Activated CD4-positive, alpha-beta T cell treated with anti-CD3 and anti-CD28 coated beads, Interleukin-2, Interleukin-6, amounts not matched to agents 100 ng/mL and 50 ng/mL, durations not matched to agents 16 hours and 8 hours (primary cell): ENCODE measurements at regions not wholly inside any gene's neighbourhood (a gene's known extent, or its start where the extent isn't known, plus 50 kb on each side); places are given as distances from the start of the nearest gene placed in this dataset.
A peak's percentile ranks its signal among the peaks of the same experiment; 100 is the strongest.
"Not testable (repeated sequence)": the region's sequence is repeated elsewhere in the genome, so short reads cannot be mapped to it uniquely, and the experiment has no call there.

ENCODE experiments used
- DNase-seq: peaks from one replicate; pipeline ENCODE4 v3.0.0-alpha.2; 2020

DNA sequence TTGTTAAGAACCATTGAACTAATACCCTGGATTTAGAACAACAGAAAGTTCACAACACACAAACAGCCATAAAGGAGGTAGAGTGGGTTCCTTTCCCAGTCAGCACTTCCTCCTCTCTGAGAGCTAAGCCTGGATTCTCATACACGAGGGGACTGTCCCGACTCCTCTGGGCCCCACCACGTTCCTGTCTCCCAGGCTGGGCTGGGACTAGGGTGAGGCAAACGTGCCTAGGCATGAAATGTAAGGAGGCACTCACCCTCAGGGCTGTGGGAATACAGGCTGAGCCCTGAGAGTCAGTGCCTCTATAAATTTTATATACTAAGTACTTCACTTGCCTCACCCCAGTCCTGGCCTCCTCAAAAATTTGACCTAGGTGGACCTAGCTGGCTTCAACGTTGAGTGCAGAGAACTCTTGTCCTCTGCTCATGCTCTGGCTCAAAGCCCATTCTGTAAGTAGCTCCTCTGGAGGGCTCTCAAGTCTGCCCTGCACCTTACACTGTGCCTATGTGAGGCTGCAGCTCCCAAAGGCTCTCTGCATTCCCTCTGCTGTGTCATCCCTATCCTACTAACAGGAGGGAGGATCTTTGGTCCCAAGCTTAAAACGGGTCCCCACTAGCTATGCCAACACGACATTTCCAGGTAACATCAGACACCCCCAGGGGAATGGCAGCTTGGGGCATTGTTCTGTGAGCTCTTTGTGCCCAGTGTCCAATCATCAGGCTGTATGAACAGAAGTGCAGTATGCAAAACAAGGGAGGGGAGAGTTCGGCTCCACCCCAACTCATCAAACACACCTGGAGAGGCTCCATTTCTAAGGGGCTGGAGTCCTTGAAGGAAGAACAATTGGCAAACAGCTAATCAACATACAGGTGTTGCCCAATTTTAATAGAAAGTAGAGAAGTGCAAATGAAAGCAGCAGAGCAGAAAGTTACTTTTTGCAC, 233.2 kb downstream of the RPLP1 start:
- DNase-seq: no peak

DNA sequence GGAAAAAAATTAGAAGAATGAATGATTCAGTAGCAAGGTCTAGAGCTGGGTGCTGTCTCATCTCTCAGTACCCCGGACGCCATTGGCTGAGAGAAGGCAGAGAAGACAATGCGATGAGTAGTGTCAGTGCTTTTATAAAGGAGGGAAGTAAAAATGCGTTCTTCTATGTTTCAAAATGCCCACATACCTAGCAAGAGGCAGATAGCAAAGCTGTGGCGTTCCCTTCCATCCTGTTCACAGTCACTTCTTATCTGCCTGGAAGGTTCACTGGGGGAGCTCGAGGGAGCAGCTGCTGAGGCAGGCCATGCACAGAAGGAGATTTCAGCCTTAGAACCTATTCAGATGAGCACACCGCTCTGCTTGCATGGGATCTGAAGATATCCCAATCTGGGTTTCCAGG, 234.0 kb downstream of the RPLP1 start:
- DNase-seq: no peak

DNA sequence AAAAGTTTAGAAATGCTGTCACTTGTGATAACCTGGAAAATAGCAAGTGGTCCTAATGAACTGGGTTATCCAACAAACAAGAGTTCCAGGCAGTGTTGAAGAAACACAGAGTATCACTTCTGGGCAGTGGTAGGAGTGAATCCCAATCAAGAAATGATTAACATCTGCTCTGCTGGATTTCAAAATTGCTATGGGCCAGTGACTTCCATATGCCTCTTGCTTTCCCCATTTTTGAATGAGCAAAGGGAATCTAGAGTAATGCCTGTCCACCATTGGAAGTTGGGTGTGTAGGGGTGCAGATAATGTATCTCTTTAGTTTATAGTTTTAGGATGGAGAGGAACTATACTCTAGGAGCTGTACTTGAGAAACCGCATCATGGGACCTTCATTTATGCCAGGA, 236.5 kb downstream of the RPLP1 start:
- DNase-seq: no peak

DNA sequence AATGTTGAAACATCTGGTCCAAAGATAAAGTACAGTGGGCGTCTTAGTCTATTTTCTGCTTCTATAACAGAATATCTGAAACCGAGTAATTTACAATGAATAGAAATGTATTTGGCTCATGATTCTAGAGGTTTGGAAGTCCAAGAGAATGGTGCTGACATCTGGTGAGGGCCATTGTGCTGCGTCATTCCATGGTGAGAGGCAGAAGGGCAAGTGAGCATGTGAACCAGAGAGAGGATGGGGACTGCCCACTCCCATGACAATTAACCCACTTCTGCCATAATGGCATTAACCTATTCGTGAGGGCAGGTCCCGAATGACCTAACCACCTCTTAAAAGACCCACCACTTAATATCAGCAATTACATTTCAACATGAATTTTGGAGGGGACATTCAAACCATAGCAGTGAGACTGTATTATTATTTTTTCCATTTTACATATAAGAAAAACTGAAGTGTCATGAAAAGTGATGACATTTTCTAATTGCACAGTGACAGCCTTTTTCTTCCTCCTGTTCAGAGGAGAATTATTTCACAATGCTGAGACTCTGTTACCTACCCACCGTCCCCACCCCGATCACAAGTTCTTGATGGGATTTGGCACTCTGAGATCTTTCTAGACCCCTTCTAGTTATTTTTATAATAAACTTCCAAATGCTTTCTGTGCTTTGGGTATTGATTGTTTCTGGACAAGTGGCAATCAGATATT, 238.8 kb downstream of the RPLP1 start:
- no peak for DNase-seq

DNA sequence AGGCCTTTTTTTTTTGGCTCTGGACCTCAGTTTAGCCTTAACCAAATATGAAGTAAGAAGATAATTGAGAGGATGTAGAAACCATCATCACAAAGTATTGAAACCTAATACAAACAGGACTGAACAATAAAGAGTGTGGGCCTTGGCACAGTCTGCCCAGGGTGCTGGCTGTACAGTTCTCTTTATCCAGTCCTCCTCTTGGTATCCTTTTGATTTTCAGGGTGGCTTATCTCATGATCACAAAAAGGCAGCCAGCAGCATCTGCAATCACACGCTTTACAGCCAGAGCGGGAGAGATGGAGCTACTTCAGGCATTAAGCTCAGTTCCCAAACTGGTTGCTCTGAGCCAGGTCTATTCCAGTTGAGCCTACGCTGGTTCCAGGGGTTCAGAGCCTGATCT, 239.7 kb downstream of the RPLP1 start:
- DNase-seq: no peak

DNA sequence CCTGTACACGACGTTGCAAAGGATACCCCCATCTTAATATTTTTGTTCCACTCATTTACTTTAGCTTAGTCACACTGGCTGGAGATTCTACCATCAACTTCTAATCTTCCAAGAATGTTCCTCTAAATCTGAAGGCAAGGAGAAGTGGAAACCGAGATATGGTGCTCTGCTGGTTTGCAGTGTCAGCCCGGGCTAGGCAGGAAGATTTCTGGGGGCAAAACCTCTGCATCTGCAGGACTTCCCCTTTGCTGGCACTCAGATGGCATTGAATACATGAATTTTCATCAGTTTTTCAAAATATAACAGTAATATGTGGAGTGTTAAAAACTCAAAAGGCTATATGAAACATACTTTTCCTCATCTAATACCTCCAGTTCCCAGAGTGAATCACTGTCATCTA, 240.4 kb downstream of the RPLP1 start:
- DNase-seq: no peak

DNA sequence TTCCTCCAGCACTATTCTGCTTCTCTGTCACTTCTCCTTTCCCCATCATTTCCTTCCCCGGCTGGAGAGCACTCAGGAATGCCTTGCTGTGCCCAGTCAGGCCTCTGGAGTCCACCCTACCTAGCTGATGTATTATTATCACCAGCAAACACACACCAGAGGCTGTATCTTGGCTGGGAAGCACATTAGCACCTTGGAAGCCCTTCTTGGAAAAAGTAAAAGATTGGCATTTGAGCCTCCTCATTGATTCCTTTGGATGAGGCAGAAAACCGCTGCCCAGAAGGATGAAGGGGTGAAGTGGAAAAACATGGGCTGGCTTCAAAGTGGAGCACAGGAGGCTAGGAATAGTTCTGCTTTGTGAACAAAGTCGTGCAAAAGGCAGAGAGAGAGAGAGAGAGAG, 244.3 kb downstream of the RPLP1 start:
- DNase-seq: no peak

DNA sequence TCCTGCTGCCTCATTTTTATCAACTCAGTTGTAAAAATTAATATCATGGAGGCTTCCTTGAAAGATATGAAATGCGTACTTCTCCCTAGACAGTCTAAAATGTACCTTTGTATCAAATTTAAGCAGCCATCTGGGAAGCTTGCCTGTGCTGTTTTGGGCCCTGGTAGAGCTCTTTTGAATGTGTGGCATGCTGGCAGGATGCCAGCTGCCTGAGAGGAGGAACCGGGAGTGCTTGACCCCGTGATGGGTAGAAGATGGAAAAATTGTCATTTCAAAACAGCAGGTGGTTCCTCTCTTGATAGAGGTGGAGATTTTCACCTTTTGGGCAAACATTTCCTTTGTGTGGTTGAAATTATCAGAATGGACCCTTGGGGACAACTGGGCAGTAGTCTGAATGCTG, 245.3 kb downstream of the RPLP1 start:
- DNase-seq: no peak

DNA sequence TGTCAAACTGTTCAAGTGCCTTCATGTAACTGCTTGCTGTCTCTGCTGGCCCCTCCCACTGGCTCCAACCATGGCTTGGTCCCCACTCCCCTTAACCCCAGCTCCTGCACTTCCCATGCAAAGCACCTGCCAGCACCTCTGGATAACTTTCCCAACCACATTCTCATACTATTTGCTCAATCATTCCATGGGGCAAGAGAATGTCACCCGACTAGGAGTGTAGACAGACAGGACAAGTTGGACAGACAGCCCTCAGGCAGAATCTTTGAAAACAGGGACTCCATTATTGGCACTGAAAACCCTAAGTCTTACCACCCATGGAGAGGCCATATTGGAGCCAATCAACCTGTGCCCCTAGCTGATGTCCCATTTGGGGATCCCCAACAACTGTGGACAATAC, 246.5 kb downstream of the RPLP1 start:
- no peak for DNase-seq

DNA sequence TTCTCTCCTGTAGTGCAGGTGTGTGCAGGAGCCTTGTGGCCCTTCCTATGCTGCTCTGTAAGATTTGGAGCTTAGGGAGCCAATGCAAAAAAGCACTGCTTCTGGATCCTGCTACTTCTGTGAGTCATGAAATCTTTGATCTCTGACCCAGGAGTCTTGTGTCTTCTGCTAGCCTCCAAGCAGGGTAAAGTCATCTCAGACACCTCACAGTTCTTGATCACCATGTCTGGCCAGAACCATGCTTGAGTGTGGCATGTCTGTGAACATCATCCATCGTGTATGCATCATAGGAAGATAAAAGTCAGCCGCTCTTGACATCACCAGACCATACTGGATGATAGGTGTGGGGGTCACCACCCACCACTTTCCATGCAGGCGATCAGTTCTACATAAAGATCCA, 247.8 kb downstream of the RPLP1 start:
- no peak for DNase-seq

DNA sequence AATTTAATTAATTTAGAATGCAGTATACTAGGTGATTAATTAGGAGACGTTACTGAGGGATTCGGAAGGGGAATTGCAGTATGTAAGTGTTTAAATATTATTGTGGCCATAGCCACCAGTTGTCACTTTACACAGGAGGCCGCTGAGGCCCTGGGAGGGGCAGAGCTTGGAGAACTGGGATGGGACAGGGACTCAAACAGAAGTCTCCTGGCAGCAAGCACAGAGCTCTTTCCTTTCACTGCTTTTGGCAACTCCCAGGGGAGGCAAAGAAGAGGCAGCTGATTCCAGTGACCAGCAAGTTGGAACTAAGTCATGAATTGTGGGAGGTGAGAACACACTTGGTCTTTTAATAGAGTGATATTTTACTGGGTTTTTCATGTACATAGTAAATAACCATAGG, 248.6 kb downstream of the RPLP1 start:
- no peak for DNase-seq

DNA sequence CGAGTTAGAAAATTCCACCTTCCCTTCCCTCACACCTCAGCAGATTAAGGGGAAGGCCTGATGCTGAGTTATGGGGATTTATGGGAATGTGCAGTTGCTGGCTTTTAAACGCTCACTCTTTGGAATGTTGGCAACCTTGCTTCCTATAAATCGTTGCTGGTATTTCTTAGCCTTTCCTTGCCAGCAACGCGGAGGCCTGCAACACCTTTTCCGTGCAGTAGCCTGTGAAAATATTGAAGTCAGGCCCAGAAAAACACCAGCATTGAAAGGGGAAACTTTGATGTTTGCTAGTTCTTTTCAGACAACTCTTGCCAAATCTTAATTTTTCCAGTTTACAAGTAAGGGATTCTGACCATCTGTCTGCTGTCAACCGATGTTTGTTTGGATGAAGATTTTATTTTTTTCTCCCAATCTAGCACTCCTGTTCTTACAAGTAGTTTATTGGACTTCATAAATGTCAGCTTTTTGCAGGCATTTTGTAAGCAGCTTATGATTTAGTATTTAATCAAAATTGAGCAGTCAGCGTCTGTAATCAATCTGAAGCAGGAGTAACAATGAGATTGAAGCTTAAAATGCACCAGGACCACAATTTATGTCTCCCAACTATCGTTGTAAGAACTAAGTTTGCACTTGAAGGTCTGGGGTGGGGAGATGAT, 251.0 kb downstream of the RPLP1 start:
- no peak for DNase-seq

DNA sequence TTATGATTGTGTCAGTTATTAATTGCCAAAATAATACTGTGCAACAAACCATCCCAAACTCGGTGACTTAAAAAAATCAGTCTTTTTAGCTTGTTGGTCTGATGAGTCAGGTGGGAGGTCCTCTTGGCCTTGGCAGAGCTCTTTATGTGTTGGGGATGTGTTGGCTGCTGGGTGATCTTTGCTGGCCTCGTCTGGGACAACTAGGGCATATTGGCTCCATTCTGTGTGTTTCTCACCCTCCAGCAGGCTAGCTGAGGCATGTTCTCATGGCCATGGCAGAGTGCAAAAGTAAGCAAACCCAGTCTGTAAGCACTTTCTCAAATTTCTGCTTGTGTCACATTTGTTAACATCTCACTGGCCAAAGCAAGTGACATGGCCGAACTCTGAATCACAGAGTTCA, 251.6 kb downstream of the RPLP1 start:
- no peak for DNase-seq

DNA sequence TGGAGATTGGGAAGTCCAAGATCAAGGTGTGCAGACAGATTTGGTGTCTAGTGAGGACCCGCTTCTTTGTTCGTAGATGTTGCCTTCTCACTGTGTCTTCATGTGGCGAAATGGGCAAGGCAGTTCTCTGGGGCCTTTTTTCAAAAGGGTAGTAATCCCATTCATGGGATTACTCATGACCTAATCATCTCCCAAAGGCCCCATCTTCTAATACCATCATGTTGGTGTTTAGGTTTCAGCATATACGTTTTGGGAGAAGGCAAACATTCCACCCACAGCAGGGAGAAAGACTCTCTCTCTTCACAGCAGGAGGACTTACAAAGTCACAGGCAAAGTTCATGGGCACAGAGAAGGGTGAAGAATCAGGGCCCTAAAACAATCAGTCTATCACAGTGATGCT, 252.1 kb downstream of the RPLP1 start:
- DNase-seq: no peak

DNA sequence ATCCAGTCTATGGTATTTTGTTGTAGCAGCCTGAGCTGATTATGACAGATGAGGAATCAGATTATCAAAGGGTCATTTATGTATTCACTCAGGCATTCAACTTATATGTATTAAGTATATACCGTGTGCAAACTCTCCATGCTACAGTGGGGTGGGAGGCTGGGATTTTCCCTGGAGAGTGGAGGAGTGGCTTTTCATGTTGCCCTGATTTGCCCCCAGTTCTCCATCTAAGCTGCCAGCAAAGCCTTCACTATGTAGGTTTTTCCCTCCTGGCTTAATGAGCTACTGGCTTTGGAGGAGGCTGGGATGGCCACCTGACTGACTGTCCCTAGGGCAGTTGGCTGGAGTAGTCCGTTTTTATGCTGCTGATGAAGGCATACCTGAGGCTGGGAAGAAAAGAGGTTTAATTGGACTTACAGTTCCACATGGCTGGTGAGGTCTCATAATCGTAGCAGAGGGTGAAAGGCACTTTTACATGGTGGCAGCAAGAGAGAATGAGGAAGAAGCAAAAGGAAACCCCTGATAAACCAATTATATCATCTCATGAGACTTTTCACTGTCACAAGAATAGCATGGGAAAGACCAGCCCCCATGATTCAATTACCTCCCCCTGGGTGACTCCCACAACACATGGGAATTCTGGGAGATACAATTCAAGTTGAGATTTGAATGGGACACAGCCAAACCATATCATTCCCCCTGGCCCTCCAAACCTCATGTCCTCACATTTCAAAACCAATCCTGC, 253.9 kb downstream of the RPLP1 start:
- no peak for DNase-seq

DNA sequence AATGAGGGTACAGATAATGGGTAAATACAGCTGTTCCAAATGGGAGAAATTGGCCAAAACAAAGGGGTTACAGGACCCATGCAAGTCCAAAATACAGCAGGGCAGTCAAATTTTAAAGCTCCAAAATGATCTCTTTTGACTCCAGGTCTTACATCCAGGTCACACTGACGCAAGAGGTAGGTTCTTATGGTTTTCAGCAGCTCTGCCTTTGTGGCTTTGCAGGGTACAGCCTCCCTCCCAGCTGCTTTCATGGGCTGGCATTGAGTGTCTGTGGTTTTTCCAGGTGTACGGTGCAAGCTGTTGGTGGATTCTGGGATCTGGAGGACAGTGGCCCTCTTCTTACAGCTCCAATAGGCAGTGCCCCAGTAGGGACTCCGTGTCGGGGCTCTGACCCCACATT, 254.6 kb downstream of the RPLP1 start:
- not testable (repeated sequence) for DNase-seq

DNA sequence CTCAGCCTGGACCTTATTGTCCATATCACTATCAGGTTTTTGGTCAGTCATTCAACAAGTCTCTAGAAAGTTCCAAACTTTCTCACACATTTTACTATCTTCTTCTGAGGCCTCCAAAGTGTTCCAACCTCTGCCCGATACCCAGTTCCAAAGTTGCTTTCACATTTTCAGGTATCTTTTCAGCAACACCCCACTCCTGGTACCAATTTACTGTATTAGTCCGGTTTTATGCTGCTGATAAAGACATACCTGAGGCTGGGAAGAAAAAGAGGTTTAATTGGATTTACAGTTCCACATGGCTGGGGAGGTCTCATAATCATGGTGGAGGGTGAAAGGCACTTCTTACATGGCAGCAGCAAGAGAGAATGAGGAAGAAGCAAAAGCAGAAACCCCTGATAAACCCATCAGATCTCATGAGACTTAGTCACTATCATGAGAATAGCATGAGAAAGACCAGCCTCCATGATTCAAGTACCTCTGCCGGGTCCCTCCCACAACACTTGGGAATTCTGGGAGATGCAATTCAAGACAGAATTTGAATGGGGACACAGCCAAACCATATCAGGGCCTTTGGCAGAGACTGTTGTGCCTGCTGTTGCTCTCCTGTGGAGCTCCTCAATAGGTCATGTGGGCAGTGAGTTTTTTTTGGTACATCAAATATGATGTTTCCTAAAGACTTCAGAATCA, 256.0 kb downstream of the RPLP1 start:
- not testable (repeated sequence) for DNase-seq

DNA sequence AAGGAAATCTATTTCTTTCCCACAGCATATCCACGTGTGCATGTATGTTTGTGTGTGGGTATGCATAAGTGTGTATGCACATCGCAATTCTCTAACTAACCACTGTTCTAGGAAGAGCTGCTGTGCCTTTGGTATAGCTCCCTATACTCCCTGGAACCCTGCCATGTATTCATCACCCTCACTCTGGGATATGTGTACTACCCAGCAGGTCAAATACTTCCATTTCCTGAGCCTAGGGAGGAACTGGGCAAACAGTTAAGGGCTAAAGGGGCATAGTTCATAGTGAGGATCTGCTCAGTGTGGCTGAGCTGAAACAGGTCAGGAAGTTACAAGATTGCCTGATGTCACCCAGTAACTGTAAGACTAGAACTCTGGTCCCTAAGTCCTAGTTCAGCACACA, 260.4 kb downstream of the RPLP1 start:
- DNase-seq: no peak

DNA sequence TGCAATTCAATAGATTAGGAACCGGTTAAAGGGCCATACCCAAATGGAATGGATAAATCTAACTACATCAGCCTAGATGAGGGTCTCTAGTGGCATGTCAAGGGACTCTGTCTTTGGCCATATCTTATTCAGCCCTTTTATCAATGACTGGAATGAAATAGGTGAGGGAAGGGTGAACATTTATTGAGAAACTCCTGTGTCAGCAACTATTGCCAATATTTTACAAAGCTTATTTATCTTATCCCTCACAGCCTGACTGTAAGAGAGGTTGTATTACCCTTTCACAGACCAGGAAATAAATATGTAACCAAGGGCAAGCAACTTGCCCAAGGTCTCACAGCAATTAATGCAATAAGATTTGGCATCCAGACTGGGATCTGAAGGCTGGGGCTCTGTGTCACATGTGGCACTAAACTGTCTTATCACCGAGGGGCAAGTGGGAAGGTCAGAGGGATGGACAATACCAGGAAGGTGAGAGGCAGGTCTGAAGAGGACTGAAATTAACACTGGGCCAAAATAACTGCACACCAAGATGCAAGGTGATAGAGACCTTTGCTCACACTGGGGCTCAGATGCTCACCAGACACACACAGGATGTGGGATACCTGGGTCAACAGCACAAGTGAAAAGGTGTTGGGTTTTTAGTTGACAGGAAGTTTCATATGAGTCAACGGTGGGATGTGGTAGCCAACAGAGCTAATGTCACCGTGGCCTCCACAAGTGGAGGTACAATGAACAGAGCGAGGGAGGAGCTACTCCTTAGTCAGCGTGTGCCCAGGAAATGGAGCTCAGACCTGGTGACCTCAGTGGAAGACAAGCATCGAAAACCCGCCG, 261.3 kb downstream of the RPLP1 start:
- peak; percentile 95 for DNase-seq

DNA sequence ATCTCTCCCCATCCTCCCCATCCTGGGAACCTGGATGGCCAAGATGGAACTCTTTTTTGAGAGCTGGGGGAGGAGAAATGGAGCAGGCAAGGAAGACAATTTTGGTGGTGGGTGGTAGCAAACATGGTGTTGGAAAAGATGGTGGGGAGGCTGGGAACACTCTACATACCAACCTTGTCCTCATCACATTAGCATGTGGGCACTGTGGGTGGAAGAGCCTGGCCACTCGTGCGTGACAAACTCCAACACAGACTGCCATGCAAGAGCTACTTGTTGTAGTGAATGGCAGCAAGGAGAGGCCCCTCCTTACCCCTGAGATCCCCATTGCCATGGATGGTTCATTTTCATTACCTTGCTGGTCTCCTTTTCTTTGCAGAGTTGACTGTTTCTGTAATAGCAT, 262.6 kb downstream of the RPLP1 start:
- no peak for DNase-seq

DNA sequence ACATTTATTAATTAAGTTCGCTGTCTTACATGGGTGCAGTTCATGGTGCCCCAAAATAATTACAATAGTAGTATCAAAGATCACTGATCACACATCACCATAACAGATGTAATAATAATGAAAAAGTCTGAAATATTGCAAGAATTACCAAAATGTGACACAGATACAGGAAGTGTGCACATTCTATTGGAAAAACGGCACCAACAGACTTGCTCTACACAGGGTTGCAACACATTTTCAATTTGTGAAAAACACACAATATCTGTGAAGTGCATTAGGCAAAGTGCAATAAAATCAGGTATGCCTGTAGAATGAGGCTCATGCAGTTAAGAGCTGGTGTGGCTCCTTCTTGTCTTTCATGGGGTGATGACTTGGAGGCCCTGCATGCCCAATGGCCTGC, 265.8 kb downstream of the RPLP1 start:
- DNase-seq: no peak

DNA sequence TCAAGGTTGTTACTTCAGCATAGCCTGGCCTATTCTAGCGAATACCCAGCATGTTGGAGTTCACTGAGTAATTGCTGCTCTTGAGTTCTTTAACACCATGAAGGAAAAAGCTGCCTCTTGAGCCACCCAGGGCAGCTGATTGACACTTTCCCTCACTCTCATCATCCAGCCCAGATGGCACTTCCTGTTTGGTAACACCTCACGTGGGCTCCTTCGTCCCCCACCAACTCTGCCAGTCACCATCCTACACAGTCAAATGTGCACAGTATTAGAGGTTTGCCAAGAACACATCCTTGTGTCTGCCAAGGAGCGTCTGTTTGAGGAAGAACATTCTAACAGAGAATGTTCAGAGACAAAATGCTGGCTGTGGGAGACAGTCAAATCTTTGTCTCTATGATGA, 266.3 kb downstream of the RPLP1 start:
- DNase-seq: peak; percentile 63
